ENCODE measurements at regions not wholly inside any gene's neighbourhood (a gene's known extent, or its start where the extent isn't known, plus 50 kb on each side); places are given as distances from the start of the nearest gene placed in this dataset.

DNA sequence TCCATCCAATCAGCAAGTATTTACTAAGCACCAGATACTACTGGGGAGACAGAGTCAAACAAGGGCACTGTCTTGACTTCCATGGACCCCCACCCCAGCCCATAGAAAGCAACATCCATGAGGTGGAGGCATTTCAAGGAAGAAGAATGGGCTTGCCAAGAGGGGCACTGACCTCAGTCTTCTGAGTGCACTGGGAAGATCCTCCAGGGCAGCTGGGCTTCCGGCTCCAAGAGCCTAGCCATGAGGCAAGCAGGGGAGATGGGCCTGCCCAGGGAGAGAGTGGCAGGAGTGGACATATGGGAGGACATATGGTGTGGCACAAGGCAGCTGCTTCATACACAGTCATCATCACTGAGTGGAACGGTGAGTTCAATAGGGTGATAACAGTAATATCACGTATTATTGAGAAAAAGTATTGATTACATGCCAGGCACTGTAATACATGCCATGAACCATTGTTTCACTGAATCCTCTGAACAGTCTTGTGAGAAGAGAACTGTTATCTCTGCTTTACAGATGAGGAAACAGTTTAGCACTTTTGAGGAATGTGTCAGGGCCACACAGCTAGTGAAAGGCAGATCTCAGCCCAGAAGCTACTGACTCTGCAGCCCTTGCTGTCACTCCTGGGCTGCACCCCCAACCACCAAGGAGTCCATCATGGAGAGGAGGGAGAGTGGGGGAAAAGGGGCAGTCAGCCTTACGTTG, 331.7 kb upstream of the ZMIZ1 start:
- DNase-seq = no peak

DNA sequence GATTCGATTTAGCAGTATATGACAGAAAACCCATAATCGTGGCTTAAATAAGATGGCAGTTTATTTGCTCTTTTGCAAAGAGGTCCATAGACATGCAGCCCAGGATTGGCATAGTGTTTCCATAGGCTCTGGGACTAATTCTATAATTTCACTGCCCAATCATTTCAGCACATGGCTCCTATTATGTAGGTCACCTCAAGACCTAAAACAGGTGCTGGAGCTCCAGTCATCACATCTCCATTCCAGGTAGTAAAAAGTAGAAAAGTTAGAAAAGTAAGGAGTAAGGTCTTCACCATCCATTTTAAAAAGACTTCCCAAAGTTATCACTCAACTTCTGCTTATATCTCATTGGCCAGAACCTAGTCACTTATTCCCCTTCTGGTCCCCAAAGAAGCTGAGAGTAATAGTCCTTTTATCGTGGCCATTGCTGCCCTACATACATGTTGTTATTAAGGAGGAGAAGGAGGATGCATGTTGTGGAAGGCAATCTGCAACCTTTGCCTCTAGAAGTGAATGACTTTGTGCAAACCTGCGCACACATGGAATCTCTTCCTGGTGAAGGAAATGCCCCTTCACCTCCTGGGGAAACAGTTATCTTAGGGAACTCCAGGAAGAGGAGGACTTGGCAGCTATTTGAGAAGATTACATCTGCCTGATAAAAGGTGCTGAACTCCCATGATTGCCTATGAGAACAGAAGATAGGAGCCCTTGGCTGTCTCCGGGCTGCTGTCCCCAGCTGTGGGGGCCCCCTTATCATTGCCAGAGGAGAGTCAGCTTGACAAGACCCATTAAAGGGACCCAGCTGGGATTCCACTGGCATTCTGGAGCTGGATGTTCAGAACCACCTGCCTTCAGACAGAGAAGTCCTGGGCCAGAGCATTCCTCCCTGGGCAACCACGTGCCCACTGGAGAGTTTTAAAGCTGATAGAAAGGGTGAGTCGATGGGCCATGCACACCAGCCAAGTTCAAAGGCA, 330.6 kb upstream of the ZMIZ1 start:
- no peak for DNase-seq

GRCh38 chr10:78738861-78739260, 329.9 kb upstream of the ZMIZ1 start:
- DNase-seq = no peak

- DNase-seq = no peak
Measured at GRCh38 chr10:78739444-78740053, 329.2 kb upstream of the ZMIZ1 start.

GRCh38 chr10:78740976-78741915, 327.5 kb upstream of the ZMIZ1 start:
- no peak for DNase-seq

GRCh38 chr10:78742406-78742729, 326.4 kb upstream of the ZMIZ1 start:
- no peak for DNase-seq

GRCh38 chr10:78742730-78743615, 325.8 kb upstream of the ZMIZ1 start:
- no peak for DNase-seq

- DNase-seq = no peak
Measured at GRCh38 chr10:78744056-78744455, 324.7 kb upstream of the ZMIZ1 start.

DNA sequence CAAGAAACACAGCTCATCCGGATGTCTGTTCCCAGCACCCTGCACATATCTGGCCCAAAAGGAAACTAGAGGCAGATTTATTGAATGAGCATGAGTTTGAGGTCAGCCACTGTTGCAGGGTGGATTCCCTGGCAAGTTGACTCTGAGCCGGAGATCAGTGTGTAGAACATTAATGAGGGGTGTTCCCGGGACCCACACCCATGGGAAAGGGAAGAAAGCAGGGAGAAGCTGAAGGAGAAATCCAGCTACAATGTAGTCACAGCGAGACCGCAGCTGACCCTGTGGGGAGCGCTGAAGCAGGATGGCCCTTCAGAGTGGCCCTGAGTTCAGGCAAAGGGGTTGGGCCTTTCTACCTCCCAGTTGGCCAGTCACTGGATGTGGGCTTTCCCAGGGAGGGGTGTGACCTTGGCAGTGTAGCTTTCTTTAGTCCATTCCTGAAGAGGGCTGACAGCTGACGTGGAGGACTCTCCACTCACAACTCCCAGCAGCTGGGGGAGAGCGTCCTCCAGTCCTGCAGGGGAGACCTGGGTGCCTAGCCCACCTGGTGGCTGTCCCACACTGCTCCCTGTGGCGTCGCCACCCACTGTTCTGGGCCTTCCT, 324.2 kb upstream of the ZMIZ1 start:
- no peak for DNase-seq

- DNase-seq = no peak
Measured at GRCh38 chr10:78745441-78745840, 323.3 kb upstream of the ZMIZ1 start.

- no peak for DNase-seq
Measured at GRCh38 chr10:78746155-78746763, 322.5 kb upstream of the ZMIZ1 start.

DNA sequence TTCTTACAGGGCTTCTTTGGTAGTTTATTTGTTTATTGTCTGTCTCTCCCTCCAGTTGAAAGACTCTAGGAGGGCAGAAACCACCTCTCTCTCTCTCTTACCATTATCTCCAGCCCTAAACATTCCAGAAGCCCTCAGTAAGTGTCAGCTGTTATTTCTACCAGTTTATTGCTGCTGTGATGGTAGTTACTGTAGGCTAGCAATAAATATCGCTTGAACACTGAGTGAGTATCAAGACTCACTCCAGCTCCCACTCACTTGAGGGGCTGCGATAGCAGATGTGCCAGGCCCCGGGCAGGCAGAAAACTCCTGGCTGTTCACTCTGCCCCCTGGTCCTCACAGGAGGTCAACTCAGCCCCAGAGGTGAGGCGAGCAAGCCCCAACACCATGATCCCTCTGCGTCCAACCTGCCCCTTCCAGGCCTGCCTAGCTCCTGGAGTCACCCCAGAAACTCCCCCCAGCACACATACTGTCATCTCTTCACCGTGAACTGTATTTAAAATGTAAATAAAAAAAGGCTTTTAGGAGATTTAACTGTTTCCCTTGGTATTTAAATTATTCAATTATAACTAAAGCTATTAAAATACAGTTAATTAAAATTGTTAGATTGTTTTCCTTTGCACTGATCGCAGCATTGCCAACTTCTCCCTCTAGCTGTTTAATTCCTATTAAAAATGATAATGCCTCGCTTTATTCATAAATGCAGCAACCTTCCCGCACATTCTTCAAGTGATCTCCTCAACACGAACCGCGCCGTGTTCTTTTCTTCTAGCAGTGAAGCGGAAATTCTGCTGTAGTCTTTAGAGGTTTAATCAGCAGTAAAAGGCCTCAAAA, 321.1 kb upstream of the ZMIZ1 start:
- DNase-seq = no peak

DNA sequence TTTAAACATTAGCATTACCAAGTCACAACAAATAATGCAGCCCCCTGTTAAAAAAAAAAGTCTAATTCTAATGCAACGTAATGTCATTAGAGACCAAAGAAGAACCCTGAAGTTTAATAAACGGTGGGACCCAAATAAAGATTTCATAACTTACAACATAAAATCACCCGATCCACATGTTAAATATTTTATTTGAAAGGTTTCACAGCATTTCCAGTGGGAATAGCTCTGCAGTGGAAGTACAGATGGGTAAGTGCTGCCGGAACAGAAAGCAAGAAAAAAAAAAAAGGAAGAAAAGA, 320.6 kb upstream of the ZMIZ1 start:
- DNase-seq = no peak

GRCh38 chr10:78749200-78749599, 319.6 kb upstream of the ZMIZ1 start:
- no peak for DNase-seq

GRCh38 chr10:78749898-78750297, 318.9 kb upstream of the ZMIZ1 start:
- no peak for DNase-seq

GRCh38 chr10:78750418-78750817, 318.3 kb upstream of the ZMIZ1 start:
- no peak for DNase-seq

- no peak for DNase-seq
Measured at GRCh38 chr10:78751716-78752115, 317.1 kb upstream of the ZMIZ1 start.

DNA sequence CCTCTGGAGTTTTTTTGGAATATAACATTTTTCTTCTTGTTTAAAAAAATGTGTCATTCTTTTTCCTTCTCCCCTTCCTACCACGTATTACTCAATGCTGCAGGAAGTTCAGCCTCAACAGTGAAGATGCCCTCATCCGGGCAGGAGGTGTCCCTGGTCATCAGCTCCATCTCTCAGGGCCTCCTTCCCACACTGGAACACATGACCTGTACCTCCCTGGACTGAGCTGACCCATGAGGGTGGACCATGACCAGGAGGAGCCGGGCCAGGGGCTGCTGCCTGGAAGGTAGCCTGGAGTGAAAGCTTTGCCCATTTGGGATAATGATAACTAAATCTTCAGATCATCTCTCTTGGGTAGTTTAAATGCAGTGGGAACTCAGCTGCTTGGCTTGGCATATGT, 316.5 kb upstream of the ZMIZ1 start:
- DNase-seq = no peak

- DNase-seq = no peak
Measured at GRCh38 chr10:78752708-78753107, 316.1 kb upstream of the ZMIZ1 start.
